ENCODE measurements at regions not wholly inside any gene's neighbourhood (a gene's known extent, or its start where the extent isn't known, plus 50 kb on each side); places are given as distances from the start of the nearest gene placed in this dataset.

DNA sequence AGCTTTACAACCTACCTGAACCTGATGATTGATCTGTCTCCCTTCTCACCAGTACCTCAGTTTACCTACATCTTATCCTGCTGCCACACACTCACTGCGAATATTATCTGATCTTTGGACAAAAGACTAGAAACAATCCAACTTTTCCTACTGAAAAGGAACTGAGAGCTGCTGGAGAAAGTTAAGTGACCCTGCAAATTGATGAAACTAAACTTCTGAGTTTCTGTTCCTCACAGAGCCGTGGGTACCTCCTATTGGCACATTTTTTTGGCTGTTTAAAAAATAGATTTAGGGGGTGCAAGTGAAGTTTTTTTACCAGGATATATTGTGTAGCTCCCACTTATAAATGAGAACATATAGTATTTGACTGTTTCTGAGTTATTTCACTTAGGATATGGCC, 66.0 kb upstream of the STARD3NL start:
- peaks cover 0 to 2% (median 0%) of the 10 kb centered on the region in 3 donors for H3K27me3 Mint-ChIP-seq (ENCODE audit: low read depth in 3 of 3)
- no peak for DNase-seq
- H3K9me3 Mint-ChIP-seq, result no peaks in the 10 kb centered on the region
- no peak overlapping the region for H3K4me3 Mint-ChIP-seq
- H3K4me1 Mint-ChIP-seq, result no peaks in the 10 kb centered on the region
- peaks cover 0 to 10% (median 3%) of the 10 kb centered on the region in 3 donors for H3K36me3 Mint-ChIP-seq
- no peak overlapping the region for H3K27ac Mint-ChIP-seq

DNA sequence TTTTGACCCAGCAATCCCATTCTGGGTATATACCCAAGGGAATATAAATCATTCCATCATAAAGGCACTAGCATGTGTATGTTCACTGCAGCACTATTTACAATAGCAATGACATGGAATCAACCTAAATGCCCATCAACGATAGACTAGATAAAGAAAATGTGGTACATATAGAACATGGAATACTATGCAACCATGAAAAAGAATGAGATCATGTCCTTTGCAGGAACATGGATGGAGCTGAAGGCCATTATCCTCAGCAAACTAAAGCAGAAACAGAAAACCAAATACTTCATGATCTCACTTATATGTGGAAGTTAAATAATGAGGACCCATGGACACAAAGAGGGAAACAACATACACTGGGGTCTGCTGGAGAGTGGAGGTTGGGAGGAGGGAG, 58.0 kb upstream of the STARD3NL start:
- H3K4me1 Mint-ChIP-seq, result no peaks in the 10 kb centered on the region

DNA sequence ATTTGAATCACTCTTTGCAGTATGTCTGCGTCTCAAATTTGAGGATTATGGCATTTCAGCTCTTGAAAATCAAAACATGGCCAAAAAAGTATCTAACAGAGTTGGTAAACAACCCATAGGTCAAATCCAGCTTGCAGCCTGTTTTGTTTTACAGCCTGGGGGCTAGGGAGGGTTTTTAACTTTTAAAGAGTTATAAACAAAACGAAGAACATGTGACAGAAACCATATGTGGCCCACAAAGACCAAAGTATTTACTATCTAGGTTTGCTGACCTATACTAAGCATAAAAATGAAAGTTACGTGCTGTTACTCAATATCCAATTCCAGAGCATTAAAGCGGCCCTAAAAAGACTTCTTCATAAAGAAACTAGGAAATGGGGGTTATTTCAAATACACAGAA, 55.5 kb upstream of the STARD3NL start:
- no peak for DNase-seq
- no peak overlapping the region for H3K4me3 Mint-ChIP-seq
- H3K27ac Mint-ChIP-seq, result no peak overlapping the region
- peaks cover 0 to under 1% (median 0%) of the 10 kb centered on the region in 3 donors for H3K36me3 Mint-ChIP-seq
- peaks cover 4 to 8% (median 6%) of the 10 kb centered on the region in 3 donors for H3K27me3 Mint-ChIP-seq (ENCODE audit: low read depth in 3 of 3)
- no peaks in the 10 kb centered on the region for H3K4me1 Mint-ChIP-seq
- H3K9me3 Mint-ChIP-seq, result no peaks in the 10 kb centered on the region

More for the DNA sequence above, 58.0 kb upstream of the STARD3NL start:
- Mint-ChIP-seq H3K27me3 (ENCODE audit: low read depth in 3 of 3) (peaks cover 4 to 8% (median 6%) of the 10 kb centered on the region in 3 donors), H3K4me3 (no peak overlapping the region), H3K36me3 (peaks cover 1 to 4% (median 2%) of the 10 kb centered on the region in 3 donors), H3K9me3 (no peaks in the 10 kb centered on the region), H3K27ac (no peak overlapping the region)
- DNase-seq, result no peak

DNA sequence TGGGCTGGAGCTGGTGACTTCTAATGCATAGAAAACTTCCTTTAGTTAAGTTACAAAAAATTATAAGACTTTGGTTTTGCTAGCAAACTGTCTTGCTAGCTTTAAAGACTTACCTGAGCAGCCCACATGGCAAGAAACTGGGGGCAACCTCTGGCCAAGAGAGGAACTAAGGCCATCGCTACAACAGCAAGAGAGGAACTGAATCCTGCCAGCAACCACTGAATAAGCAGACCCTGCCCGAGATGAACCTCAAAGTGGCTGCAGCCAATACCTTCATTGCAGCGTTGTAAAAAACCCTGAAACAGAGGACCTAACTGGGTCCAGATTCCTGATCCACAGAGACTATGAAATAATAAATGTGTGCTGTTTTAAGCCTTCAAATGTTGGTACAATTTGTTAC, 54.6 kb upstream of the STARD3NL start:
- H3K36me3 Mint-ChIP-seq, result no peaks in the 10 kb centered on the region
- H3K27me3 Mint-ChIP-seq (ENCODE audit: low read depth in 3 of 3), result peaks cover 0 to 8% (median 3%) of the 10 kb centered on the region in 3 donors
- H3K9me3 Mint-ChIP-seq, result no peaks in the 10 kb centered on the region
- no peaks in the 10 kb centered on the region for H3K4me1 Mint-ChIP-seq
- H3K27ac Mint-ChIP-seq, result no peak overlapping the region
- DNase-seq, result no peak
- no peak overlapping the region for H3K4me3 Mint-ChIP-seq

DNA sequence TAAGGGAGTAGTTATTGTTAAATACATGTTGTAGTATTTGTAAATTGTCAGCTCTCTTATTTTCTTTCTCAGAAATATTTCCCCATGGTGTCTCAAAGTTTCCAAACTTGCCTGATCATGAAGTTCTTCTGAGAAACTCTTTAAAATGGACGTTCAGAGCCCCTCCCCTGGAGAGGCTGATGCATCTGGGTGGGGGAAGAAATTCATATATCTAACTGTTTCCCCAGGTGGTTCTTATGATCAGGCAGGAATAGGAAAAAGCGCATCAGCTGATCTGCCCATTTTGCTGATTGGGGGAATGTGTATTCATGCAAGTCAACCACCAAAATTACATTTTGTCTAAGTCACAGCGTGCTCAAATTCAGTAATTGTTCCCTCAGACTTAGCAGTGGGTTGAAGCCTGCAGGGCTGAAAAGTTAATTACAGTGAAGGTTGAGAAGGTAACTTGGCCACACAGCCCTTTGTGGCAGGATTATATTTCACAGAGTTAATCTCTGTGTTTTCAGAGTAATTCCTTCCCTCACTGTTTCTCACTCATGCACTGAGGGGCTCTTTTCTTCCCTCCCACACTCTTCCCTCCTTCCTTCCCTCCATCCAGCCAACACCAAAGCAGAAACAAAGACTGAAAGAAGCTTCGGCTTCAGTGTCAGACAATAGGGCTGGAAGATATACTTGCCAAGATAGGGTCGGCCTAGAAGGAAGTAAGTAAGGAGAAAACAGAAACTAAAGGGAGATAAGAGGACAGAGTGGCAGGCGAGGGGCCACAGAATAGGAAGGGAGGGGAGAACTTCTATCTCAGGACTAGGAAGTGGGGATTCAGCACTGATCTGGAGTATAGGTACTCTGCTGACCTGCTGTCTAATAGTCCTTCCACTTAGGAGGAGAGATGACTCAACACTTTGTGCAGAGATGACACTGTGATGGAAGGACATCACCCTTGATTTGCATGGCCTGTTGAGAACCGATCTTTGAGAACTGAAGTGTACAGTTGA, 50.5 kb upstream of the STARD3NL start:
- no peak for DNase-seq
- Mint-ChIP-seq H3K4me1 (no peaks in the 10 kb centered on the region), H3K9me3 (peaks cover 0 to under 1% (median 0%) of the 10 kb centered on the region in 6 donors), H3K4me3 (no peak overlapping the region), H3K27ac (no peak overlapping the region), H3K27me3 (ENCODE audit: low read depth in 3 of 3) (peaks cover 0 to 2% (median 0%) of the 10 kb centered on the region in 3 donors), H3K36me3 (no peaks in the 10 kb centered on the region)
